HCT116 (cell line): ENCODE measurements at regions not wholly inside any gene's neighbourhood (a gene's known extent, or its start where the extent isn't known, plus 50 kb on each side); places are given as distances from the start of the nearest gene placed in this dataset.

ENCODE experiments used
- ATAC-seq: fragments of 200-7000 bp; cut with Tn5 transposase; 2 replicates; pipeline ENCODE4 v1.9.1; 2020; ENCODE audit warnings: mild to moderate bottlenecking, moderate library complexity
- BruUV-seq: library from RNA; stranded (reverse); fragments of 400-500 nt; replicated peaks from 2 replicates; lab custom pipeline; 2021; lab: Mats Ljungman, UMichigan
- CTCF ChIA-PET: fragments of 300-600 bp; sonication (Branson Sonifier 250); formaldehyde crosslinking; loops from one replicate; lab custom pipeline; 2021; ENCODE audit warnings: antibody characterized with exemption; lab: Charles Lee
- POLR2A ChIA-PET: fragments of 300-600, 350-600 bp; sonication (Branson Sonifier 250); formaldehyde crosslinking; loops from one replicate; lab custom pipeline; 2021; ENCODE audit warnings: antibody characterized with exemption; lab: Charles Lee
- RAD21 ChIA-PET, 2 experiments: fragments of 300-600 bp; sonication (Branson Sonifier 250); formaldehyde crosslinking; loops; one replicate each; lab custom pipeline; 2023; ENCODE audit warnings: low total read pairs in 2 of 2; ENCODE audit not compliant: uncharacterized antibody in 2 of 2, unreplicated experiment in 2 of 2, low non-redundant PET in 1 of 2; lab: Charles Lee
- DNase-seq: peaks from one replicate; pipeline ENCODE4 v3.0.0-alpha.2; 2010; ENCODE audit warnings: low read depth, low spot score
- H2AFZ ChIP-seq: fragments of 200-600 bp; shearing (Covaris generic), sonication (generic); 2 replicates; pipeline ENCODE4 v1.6.1; 2017; ENCODE audit warnings: low read depth, mixed run types, mixed read lengths, antibody characterized with exemption, low read length; ENCODE audit not compliant: poor library complexity, severe bottlenecking
- H3K27ac ChIP-seq: 2 replicates; pipeline ENCODE4 v1.5.1; 2012; ENCODE audit warnings: low read depth, low read length
- H3K27me3 ChIP-seq: fragments of 200-600 bp; sonication (generic); 2 replicates; pipeline ENCODE4 v1.6.1; 2016; ENCODE audit warnings: mixed run types, low read length, mixed read lengths; ENCODE audit not compliant: insufficient read depth
- H3K36me3 ChIP-seq, 2 experiments: fragments of 200-500 bp in 1 of 2; fragments of 200-600 bp in 1 of 2; sonication (Bioruptor generic) in 1 of 2; sonication (generic) in 1 of 2; 2 replicates each; pipeline versions ENCODE4 v1.5.1 to v1.6.1; 2014 to 2016; ENCODE audit warnings: low read length in 2 of 2, inconsistent platforms in 1 of 2, mixed read lengths in 1 of 2, mixed run types in 1 of 2; ENCODE audit not compliant: insufficient read depth in 2 of 2, control insufficient read depth in 1 of 2
- H3K4me1 ChIP-seq, 2 experiments: fragments of 200-600 bp in 1 of 2; sonication (generic) in 1 of 2; 2 replicates each; pipeline versions ENCODE4 v1.5.1 to v1.6.1; 2012 to 2017; ENCODE audit warnings: low read length in 2 of 2, inconsistent platforms in 1 of 2, mild to moderate bottlenecking in 1 of 2, mixed read lengths in 1 of 2, mixed run types in 1 of 2, moderate library complexity in 1 of 2; ENCODE audit not compliant: insufficient read depth in 2 of 2, control insufficient read depth in 1 of 2
- H3K4me2 ChIP-seq: fragments of 200-600 bp; sonication (generic); 2 replicates; pipeline ENCODE4 v1.6.1; 2017; ENCODE audit warnings: mixed run types, low read length, mixed read lengths
- H3K4me3 ChIP-seq, 2 experiments: fragments of 200-600 bp in 1 of 2; sonication (generic) in 1 of 2; replicated peaks in 1 of 2; 2 replicates each; pipeline ENCODE4 v1.5.1; 2011 to 2016; ENCODE audit warnings: low read length in 2 of 2, control low read depth in 1 of 2, low read depth in 1 of 2, mild to moderate bottlenecking in 1 of 2, mixed read lengths in 1 of 2, mixed run types in 1 of 2
- H3K79me2 ChIP-seq: fragments of 200-600 bp; sonication (generic); 2 replicates; pipeline ENCODE4 v1.6.1; 2017; ENCODE audit warnings: mild to moderate bottlenecking, mixed run types, low read length, moderate library complexity, mixed read lengths; ENCODE audit not compliant: insufficient read depth
- H3K9ac ChIP-seq: fragments of 200-600 bp; sonication (generic); 2 replicates; pipeline ENCODE4 v1.6.1; 2016; ENCODE audit warnings: low read length, mixed read lengths
- H3K9me2 ChIP-seq: fragments of 200-600 bp; sonication (generic), shearing (Covaris generic); 2 replicates; pipeline ENCODE4 v1.6.1; 2017; ENCODE audit warnings: mixed run types, mild to moderate bottlenecking, moderate library complexity; ENCODE audit not compliant: insufficient read depth
- H3K9me3 ChIP-seq, 2 experiments: fragments of 200-500 bp in 1 of 2; fragments of 200-600 bp in 1 of 2; sonication (Bioruptor generic) in 1 of 2; sonication (generic) in 1 of 2; 2 replicates each; pipeline ENCODE4 v1.6.1; 2014 to 2017; ENCODE audit warnings: low read length in 2 of 2, mixed read lengths in 2 of 2, inconsistent platforms in 1 of 2, low read depth in 1 of 2, mild to moderate bottlenecking in 1 of 2, mixed run types in 1 of 2, moderate library complexity in 1 of 2; ENCODE audit not compliant: control insufficient read depth in 1 of 2, insufficient read depth in 1 of 2
- H4K20me1 ChIP-seq: fragments of 200-600 bp; sonication (generic), shearing (Covaris generic); 2 replicates; pipeline ENCODE4 v1.6.1; 2017; ENCODE audit warnings: mixed run types, mild to moderate bottlenecking, moderate library complexity; ENCODE audit not compliant: insufficient read depth
- ATF3 ChIP-seq: IDR thresholded peaks from 2 replicates; pipeline ENCODE4 v1.6.1; 2012
- CEBPB ChIP-seq: IDR thresholded peaks from 2 replicates; pipeline ENCODE4 v1.6.1; 2012; ENCODE audit warnings: low read depth
- CTCF ChIP-seq, 3 experiments: fragments of 200-600 bp in 1 of 3; sonication (generic) in 1 of 3; IDR thresholded peaks in 2 of 3; conservative IDR thresholded peaks in 1 of 3; 2 replicates each; pipeline ENCODE4 v1.5.1; 2012 to 2017; ENCODE audit warnings: low read depth in 2 of 3, low read length in 2 of 3, antibody characterized with exemption in 1 of 3, borderline replicate concordance in 1 of 3, control low read depth in 1 of 3, mild to moderate bottlenecking in 1 of 3, mixed read lengths in 1 of 3, mixed run types in 1 of 3, moderate library complexity in 1 of 3; ENCODE audit not compliant: insufficient read depth in 1 of 3
- EGR1 ChIP-seq: IDR thresholded peaks from 2 replicates; pipeline ENCODE4 v1.6.1; 2012; ENCODE audit warnings: low read depth
- ELF1 ChIP-seq: IDR thresholded peaks from 2 replicates; pipeline ENCODE4 v1.6.1; 2012; ENCODE audit warnings: low read depth, borderline replicate concordance
- EZH2 ChIP-seq: fragments of 200-600 bp; sonication (generic); IDR thresholded peaks from 2 replicates; pipeline ENCODE4 v1.6.1; 2017; ENCODE audit warnings: antibody characterized with exemption, mixed run types
- EZH2phosphoT487 ChIP-seq: fragments of 200-600 bp; IDR thresholded peaks from 2 replicates; pipeline ENCODE4 v1.6.1; 2018; ENCODE audit warnings: antibody characterized with exemption, borderline replicate concordance
- FOSL1 ChIP-seq: IDR thresholded peaks from 2 replicates; pipeline ENCODE4 v1.6.1; 2012; ENCODE audit warnings: low read depth
- JUND ChIP-seq: IDR thresholded peaks from 2 replicates; pipeline ENCODE4 v1.6.1; 2012
- MAX ChIP-seq: IDR thresholded peaks from 2 replicates; pipeline ENCODE4 v1.6.1; 2012
- POLR2A ChIP-seq: IDR thresholded peaks from 2 replicates; pipeline ENCODE4 v1.7.0; 2011; ENCODE audit warnings: borderline replicate concordance; ENCODE audit not compliant: insufficient read depth, insufficient read length; ENCODE audit errors: extremely low read depth
- RAD21 ChIP-seq: IDR thresholded peaks from 2 replicates; pipeline ENCODE4 v1.6.1; 2012; ENCODE audit warnings: low read depth, mild to moderate bottlenecking
- SIN3A ChIP-seq: IDR thresholded peaks from 2 replicates; pipeline ENCODE4 v1.6.1; 2012; ENCODE audit warnings: low read depth
- SP1 ChIP-seq: IDR thresholded peaks from 2 replicates; pipeline ENCODE4 v1.6.1; 2012; ENCODE audit warnings: low read depth
- YY1 ChIP-seq: IDR thresholded peaks from 2 replicates; pipeline ENCODE4 v1.6.1; 2011; ENCODE audit warnings: low read length, low read depth, moderate library complexity, mild to moderate bottlenecking; ENCODE audit not compliant: insufficient replicate concordance; ENCODE audit errors: extremely low read depth
- ZBTB33 ChIP-seq: IDR thresholded peaks from 2 replicates; pipeline ENCODE4 v1.6.1; 2011; ENCODE audit warnings: mild to moderate bottlenecking, low read length, moderate library complexity; ENCODE audit not compliant: insufficient replicate concordance; ENCODE audit errors: extremely low read depth
- intact Hi-C: fragments of 100-400 bp; cut with micrococcal nuclease; formaldehyde crosslinking; loops from 2 replicates; pipeline ENCODE4 v1.10.0; 2022

GRCh38 chr11:31972623-31973022 lies 118.3 kb upstream of the RCN1 start:
- POLR2A ChIA-PET = no interaction called here
- CTCF ChIA-PET = interaction anchor here (1.1 kb wide), 1 partner anchor 14 kb away, joined by 5 read pairs; no protein-coding TSS in a partner anchor
- Histone ChIP-seq H3K9me3 (no peaks in the 10 kb centered on the region), H3K4me1 (peaks cover 0 to 4% of the 10 kb centered on the region in 2 experiments; a peak in 1 of 4 replicates), H4K20me1 (no peaks in the 10 kb centered on the region), H3K4me2 (no peak overlapping the region), H3K27ac (no peak overlapping the region), H3K27me3 (no peaks in the 10 kb centered on the region), H3K4me3 (no peak overlapping the region), H2AFZ (no peak overlapping the region), H3K79me2 (no peaks in the 10 kb centered on the region), H3K9ac (no peak overlapping the region), H3K9me2 (no peaks in the 10 kb centered on the region), H3K36me3 (no peaks in the 10 kb centered on the region)
- DNase-seq (no peak), ATAC-seq (no peak)
- BruUV-seq = no TSS peak
- RAD21 ChIA-PET = no interaction called here
- TF ChIP-seq CTCF (IDR thresholded peaks at IDR 0.05 in 2 of 3, conservative IDR thresholded peaks at IDR 0.05 in 1 of 3; ENCODE audit: borderline replicate concordance in 1 of 3, insufficient read depth in 1 of 3, low read depth in 2 of 3, low read length in 2 of 3) (no peak), MAX (no peak), SP1 (no peak), ELF1 (no peak), EZH2phosphoT487 (no peak), YY1 (no peak)
- TF ChIP-seq, all 23 proteins: peak for 0
- intact Hi-C loops = no loop called here

GRCh38 chr11:31969359-31969702 lies 121.5 kb upstream of the RCN1 start:
- Histone ChIP-seq H3K27ac (no peak overlapping the region), H3K9ac (no peak overlapping the region), H3K9me2 (no peaks in the 10 kb centered on the region), H3K4me1 (no peaks in the 10 kb centered on the region), H3K27me3 (no peaks in the 10 kb centered on the region), H3K4me2 (no peak overlapping the region), H3K36me3 (no peaks in the 10 kb centered on the region), H2AFZ (no peak overlapping the region), H3K79me2 (no peaks in the 10 kb centered on the region), H3K4me3 (no peak overlapping the region), H3K9me3 (no peaks in the 10 kb centered on the region), H4K20me1 (no peaks in the 10 kb centered on the region)
- CTCF ChIA-PET = interaction anchor here (0.9 to 2.2 kb wide), 3 partner anchors 11 to 862 kb away, joined by 3 to 11 read pairs (median 3); no protein-coding TSS in a partner anchor
- no peak for DNase-seq
- RAD21 ChIA-PET = no interaction called here
- ATAC-seq = no peak
- intact Hi-C loops = loop anchor here (10.0 kb wide), 1 partner anchor 205 kb away; no protein-coding TSS in a partner anchor
- no TSS peak for BruUV-seq
- POLR2A ChIA-PET = interaction anchor here (0.6 kb wide), 1 partner anchor 316 kb away, joined by 3 read pairs; no protein-coding TSS in a partner anchor
- TF ChIP-seq MAX (no peak), SIN3A (no peak), CEBPB (no peak), RAD21 (no peak), YY1 (no peak), ELF1 (no peak), JUND (no peak), ZBTB33 (no peak), EGR1 (no peak), POLR2A (no peak), FOSL1 (no peak), ATF3 (no peak), EZH2 (no peak)
